ENCODE measurements at regions not wholly inside any gene's neighbourhood (a gene's known extent, or its start where the extent isn't known, plus 50 kb on each side); places are given as distances from the start of the nearest gene placed in this dataset.

DNA sequence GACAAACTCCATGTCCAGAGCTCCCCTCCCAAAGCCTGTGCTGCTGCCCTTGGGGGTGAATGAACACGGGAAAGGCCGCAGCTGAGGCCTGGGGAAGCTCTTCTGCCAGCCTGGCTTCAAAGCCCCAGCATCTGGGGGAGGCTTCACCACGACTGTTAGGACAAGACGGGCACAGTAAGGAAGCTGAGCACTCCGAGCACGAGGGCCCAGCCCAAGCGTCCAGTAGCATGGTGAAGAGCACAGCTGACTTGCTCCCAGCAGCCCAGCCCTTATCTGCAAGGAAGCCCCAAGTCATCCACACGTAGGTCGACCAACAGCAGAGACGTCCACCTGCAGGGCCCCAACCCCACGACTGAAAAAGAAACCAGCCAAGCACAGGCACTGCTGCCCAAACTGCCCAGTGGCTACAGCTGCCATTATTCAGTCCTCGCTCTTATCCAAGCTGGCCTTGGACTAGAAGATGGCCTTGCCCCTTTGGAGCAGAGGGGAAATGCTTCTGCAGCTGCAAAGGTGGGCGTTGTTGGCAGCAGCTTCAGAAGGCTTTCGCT lies 62.5 kb downstream of the SHANK2 start:
- ChIA-PET CTCF (no interaction called here), POLR2A (no interaction called here)
- TF ChIP-seq CTCF (IDR thresholded peaks at IDR 0.05; ENCODE audit: control extremely low read depth, extremely low read depth, low read depth, missing control alignments) = no peak
- DNase-seq (ENCODE audit: extremely low spot score) = no peak

GRCh38 chr11:71188886-71189767 lies 63.2 kb downstream of the SHANK2 start:
- DNase-seq (ENCODE audit: extremely low spot score) = no peak
- POLR2A ChIA-PET = no interaction called here
- CTCF ChIA-PET = no interaction called here
- no peak for TF ChIP-seq CTCF (IDR thresholded peaks at IDR 0.05; ENCODE audit: control extremely low read depth, extremely low read depth, low read depth, missing control alignments)

- no peak for DNase-seq (ENCODE audit: extremely low spot score)
- ChIA-PET POLR2A (no interaction called here), CTCF (no interaction called here)
- TF ChIP-seq CTCF (IDR thresholded peaks at IDR 0.05; ENCODE audit: control extremely low read depth, extremely low read depth, low read depth, missing control alignments) = no peak
These were observed 64.3 kb downstream of the SHANK2 start for GRCh38 chr11:71188073-71188472.

DNA sequence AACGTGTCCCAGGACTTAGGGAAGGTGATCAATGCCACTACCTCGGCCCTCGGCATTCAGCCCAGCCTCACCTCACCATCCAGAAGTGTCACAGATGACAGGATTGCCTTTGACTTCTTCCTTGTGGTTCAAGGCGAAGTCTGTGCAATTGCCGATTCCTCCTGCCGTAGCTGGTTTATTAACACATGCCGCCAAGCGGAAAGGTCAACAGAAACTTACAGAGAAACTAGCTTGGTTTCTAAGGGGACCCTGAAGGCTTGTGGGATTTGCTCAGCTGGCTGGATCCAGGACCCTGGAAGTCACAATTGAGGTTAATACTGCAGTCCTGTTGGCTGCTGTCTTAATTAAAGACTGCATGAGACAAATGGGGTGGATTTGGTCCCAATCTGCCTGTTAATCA lies 65.6 kb downstream of the SHANK2 start:
- ChIA-PET CTCF (no interaction called here), POLR2A (no interaction called here)
- TF ChIP-seq CTCF (IDR thresholded peaks at IDR 0.05; ENCODE audit: control extremely low read depth, extremely low read depth, low read depth, missing control alignments) = no peak
- no peak for DNase-seq (ENCODE audit: extremely low spot score)

DNA sequence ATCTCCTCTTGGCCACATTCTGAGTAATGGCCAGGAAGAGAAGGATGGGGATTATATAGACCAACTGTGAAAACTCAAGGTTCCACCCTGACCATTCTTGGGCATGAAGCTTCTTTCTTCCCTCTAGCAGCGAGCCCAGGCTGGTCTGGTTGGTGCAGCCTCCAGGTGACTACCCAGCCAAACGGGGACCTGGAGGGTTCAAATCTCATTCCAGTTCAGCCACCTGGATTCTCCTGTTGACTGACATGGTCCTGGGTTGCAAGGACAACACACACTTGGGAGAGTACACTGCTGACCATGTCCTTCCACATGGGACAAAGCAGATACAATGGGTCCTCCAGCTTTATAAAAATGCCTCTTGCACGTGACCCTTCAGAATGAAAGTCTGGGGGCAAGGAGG lies 67.0 kb downstream of the SHANK2 start:
- no peak for TF ChIP-seq CTCF (IDR thresholded peaks at IDR 0.05; ENCODE audit: control extremely low read depth, extremely low read depth, low read depth, missing control alignments)
- no peak for DNase-seq (ENCODE audit: extremely low spot score)
- POLR2A ChIA-PET = no interaction called here
- CTCF ChIA-PET = no interaction called here

DNA sequence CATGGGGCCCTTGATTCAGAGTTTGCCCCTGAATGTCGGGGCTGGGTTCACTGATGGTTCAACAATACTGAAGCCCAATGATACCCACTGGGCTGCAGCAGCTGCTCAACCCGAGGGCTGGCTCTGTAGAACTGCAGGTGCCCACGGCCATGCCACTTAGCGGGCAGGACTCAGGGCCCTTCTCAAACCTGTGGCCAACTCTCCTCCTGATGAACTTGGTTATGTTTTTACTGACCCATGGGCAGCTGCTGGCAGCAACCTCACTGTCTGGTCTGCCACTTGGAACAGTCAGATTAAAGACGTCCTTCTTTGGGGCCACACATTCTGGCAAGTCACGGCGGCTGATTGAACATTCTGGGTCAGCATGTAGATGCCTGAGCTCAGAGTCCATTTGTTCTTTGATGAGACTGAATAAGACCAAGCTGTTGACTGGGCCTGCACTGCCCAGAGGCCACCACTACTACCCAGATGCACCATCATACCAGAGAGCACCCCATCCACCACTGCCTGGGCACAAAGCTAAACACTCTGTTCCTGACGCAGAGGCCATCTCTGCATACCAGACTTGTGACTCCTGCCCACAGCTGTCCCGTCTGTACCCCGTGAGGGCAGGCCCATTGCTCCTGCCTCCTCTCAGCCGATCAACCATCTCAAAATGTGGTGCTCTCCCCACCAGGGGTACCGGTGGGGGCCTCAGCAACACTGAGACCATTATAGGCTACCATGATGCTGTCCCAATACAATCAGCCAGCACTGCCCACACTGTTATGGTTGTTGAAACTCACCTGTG lies 67.8 kb downstream of the SHANK2 start:
- POLR2A ChIA-PET = no interaction called here
- no peak for TF ChIP-seq CTCF (IDR thresholded peaks at IDR 0.05; ENCODE audit: control extremely low read depth, extremely low read depth, low read depth, missing control alignments)
- no peak for DNase-seq (ENCODE audit: extremely low spot score)
- CTCF ChIA-PET = no interaction called here

All from GM10248 (cell line).